DMS114 treated with DMSO at 0.1 percent for 48 hours (cell line): ENCODE measurements at regions not wholly inside any gene's neighbourhood (a gene's known extent, or its start where the extent isn't known, plus 50 kb on each side); places are given as distances from the start of the nearest gene placed in this dataset.

Experiments used
- DNase-seq: peaks from one replicate; lab custom pipeline; 2025; ENCODE audit not compliant: unreplicated experiment; lab: John Stamatoyannopoulos, UW

- DNase-seq = no peak
Observed at GRCh38 chr6:6910734-6911295, 196.9 kb upstream of the RREB1 start.

- no peak for DNase-seq
Observed at GRCh38 chr6:6911391-6911790, 196.4 kb upstream of the RREB1 start.

- no peak for DNase-seq
Observed at GRCh38 chr6:6912817-6913744, 194.7 kb upstream of the RREB1 start.

- DNase-seq = no peak
Observed at GRCh38 chr6:6915219-6915618, 192.5 kb upstream of the RREB1 start.

- DNase-seq = no peak
Observed at GRCh38 chr6:6915813-6916547, 191.8 kb upstream of the RREB1 start.

GRCh38 chr6:6916598-6916997 lies 191.2 kb upstream of the RREB1 start:
- DNase-seq = no peak

- DNase-seq = no peak
Observed at GRCh38 chr6:6918216-6918983, 189.4 kb upstream of the RREB1 start.

- no peak for DNase-seq
Observed at GRCh38 chr6:6919173-6919572, 188.6 kb upstream of the RREB1 start.

GRCh38 chr6:6920114-6920986 lies 187.4 kb upstream of the RREB1 start:
- DNase-seq = no peak

- DNase-seq = no peak
Observed at GRCh38 chr6:6920987-6921313, 186.8 kb upstream of the RREB1 start.

GRCh38 chr6:6922166-6922565 lies 185.6 kb upstream of the RREB1 start:
- no peak for DNase-seq

- DNase-seq = no peak
Observed at GRCh38 chr6:6923605-6924004, 184.2 kb upstream of the RREB1 start.

GRCh38 chr6:6924708-6925107 lies 183.1 kb upstream of the RREB1 start:
- no peak for DNase-seq

- DNase-seq = no peak
Observed at GRCh38 chr6:6925391-6926164, 182.2 kb upstream of the RREB1 start.

- DNase-seq = no peak
Observed at GRCh38 chr6:6926856-6927255, 180.9 kb upstream of the RREB1 start.

GRCh38 chr6:6927521-6928361 lies 180.0 kb upstream of the RREB1 start:
- DNase-seq = no peak

- DNase-seq = no peak
Observed at GRCh38 chr6:6930223-6930880, 177.4 kb upstream of the RREB1 start.
